IMR-90 (cell line): ENCODE measurements at regions not wholly inside any gene's neighbourhood (a gene's known extent, or its start where the extent isn't known, plus 50 kb on each side); places are given as distances from the start of the nearest gene placed in this dataset.

ENCODE experiments used
- ATAC-seq: fragments of 200-7000 bp; cut with Tn5 transposase; 2 replicates; pipeline ENCODE4 v1.9.1; 2020; ENCODE audit warnings: low read depth, mild to moderate bottlenecking, moderate library complexity
- BruUV-seq: library from RNA; stranded (reverse); fragments of 400-500 nt; replicated peaks from 2 replicates; lab custom pipeline; 2021; lab: Mats Ljungman, UMichigan
- CTCF ChIA-PET: fragments of 300-600 bp; formaldehyde crosslinking; extraction: SDS; loops from one replicate; lab custom pipeline; 2021; ENCODE audit warnings: antibody characterized with exemption; lab: Yijun Ruan, JAX
- POLR2A ChIA-PET: fragments of 300-600 bp; sonication (Branson Sonifier 250); formaldehyde crosslinking; loops from one replicate; lab custom pipeline; 2022; ENCODE audit warnings: antibody characterized with exemption; ENCODE audit not compliant: unreplicated experiment; lab: Charles Lee
- DNase-seq: peaks from one replicate; pipeline ENCODE4 v3.0.0; 2013
- H2AFZ ChIP-seq: replicated peaks from 2 replicates; pipeline ENCODE3; 2013; ENCODE audit warnings: low read length, mild to moderate bottlenecking; ENCODE audit not compliant: poor library complexity
- H2AK5ac ChIP-seq: 2 replicates; pipeline ENCODE4 v1.6.1; 2013; ENCODE audit warnings: low read depth, low read length, inconsistent platforms
- H2AK9ac ChIP-seq: replicated peaks from 2 replicates; pipeline ENCODE3; 2013; ENCODE audit warnings: mild to moderate bottlenecking, low read depth, low read length, moderate library complexity; ENCODE audit not compliant: poor library complexity
- H2BK120ac ChIP-seq: 2 replicates; pipeline ENCODE4 v1.6.1; 2013; ENCODE audit warnings: low read depth, low read length, inconsistent platforms
- H2BK15ac ChIP-seq: 3 replicates; pipeline ENCODE4 v1.6.1; 2013; ENCODE audit warnings: low read depth, low read length, inconsistent platforms
- H2BK20ac ChIP-seq: 2 replicates; pipeline ENCODE4 v1.6.1; 2013; ENCODE audit warnings: low read depth, mild to moderate bottlenecking, inconsistent platforms, low read length, moderate library complexity
- H2BK5ac ChIP-seq: 2 replicates; pipeline ENCODE4 v1.6.1; 2013; ENCODE audit warnings: mild to moderate bottlenecking, low read depth, low read length, inconsistent platforms; ENCODE audit not compliant: poor library complexity, severe bottlenecking
- H3K14ac ChIP-seq: replicated peaks from 2 replicates; pipeline ENCODE4 v1.6.1; 2013; ENCODE audit warnings: low read depth, low read length, inconsistent platforms
- H3K18ac ChIP-seq: 2 replicates; pipeline ENCODE4 v1.6.1; 2013; ENCODE audit warnings: low read depth, low read length, control low read depth
- H3K23ac ChIP-seq: 2 replicates; pipeline ENCODE4 v1.6.1; 2013; ENCODE audit warnings: low read depth, low read length, inconsistent platforms
- H3K27ac ChIP-seq: 2 replicates; pipeline ENCODE4 v1.5.1; 2013; ENCODE audit warnings: mild to moderate bottlenecking, control low read depth, low read length; ENCODE audit not compliant: insufficient read depth
- H3K27me3 ChIP-seq: 2 replicates; pipeline ENCODE4 v1.6.1; 2013; ENCODE audit warnings: low read length; ENCODE audit not compliant: control insufficient read depth, insufficient read depth
- H3K36me3 ChIP-seq: 2 replicates; pipeline ENCODE4 v1.6.1; 2013; ENCODE audit warnings: low read length, mixed read lengths; ENCODE audit not compliant: control insufficient read depth, insufficient read depth
- H3K4ac ChIP-seq: 2 replicates; pipeline ENCODE4 v1.6.1; 2013; ENCODE audit warnings: low read depth, low read length, inconsistent platforms
- H3K4me1 ChIP-seq: 2 replicates; pipeline ENCODE4 v1.6.1; 2013; ENCODE audit warnings: low read length, mixed read lengths; ENCODE audit not compliant: control insufficient read depth, insufficient read depth
- H3K4me2 ChIP-seq: 2 replicates; pipeline ENCODE4 v1.6.1; 2013; ENCODE audit warnings: low read depth, mild to moderate bottlenecking, control low read depth, low read length, moderate library complexity
- H3K4me3 ChIP-seq: 2 replicates; pipeline ENCODE4 v1.5.1; 2013; ENCODE audit warnings: low read depth, mild to moderate bottlenecking, control low read depth, low read length, moderate library complexity; ENCODE audit not compliant: insufficient read depth
- H3K56ac ChIP-seq: 2 replicates; pipeline ENCODE4 v1.6.1; 2013; ENCODE audit warnings: low read length, inconsistent platforms; ENCODE audit not compliant: insufficient read depth; ENCODE audit errors: extremely low read depth
- H3K79me1 ChIP-seq, 2 experiments: 2 replicates each; pipeline ENCODE4 v1.6.1; 2013; ENCODE audit warnings: low read length in 2 of 2, inconsistent platforms in 1 of 2, low read depth in 1 of 2
- H3K9ac ChIP-seq: 2 replicates; pipeline ENCODE4 v1.6.1; 2013; ENCODE audit warnings: low read depth, low read length, control low read depth
- H3K9me1 ChIP-seq: 2 replicates; pipeline ENCODE4 v1.6.1; 2013; ENCODE audit warnings: low read length, inconsistent platforms; ENCODE audit not compliant: insufficient read depth
- H3K9me3 ChIP-seq: 2 replicates; pipeline ENCODE4 v1.6.1; 2013; ENCODE audit warnings: low read length; ENCODE audit not compliant: control insufficient read depth, insufficient read depth
- H4K20me1 ChIP-seq: 2 replicates; pipeline ENCODE4 v1.6.1; 2013; ENCODE audit warnings: low read length, inconsistent platforms; ENCODE audit not compliant: insufficient read depth
- H4K5ac ChIP-seq: 2 replicates; pipeline ENCODE4 v1.6.1; 2013; ENCODE audit warnings: mild to moderate bottlenecking, low read depth, low read length, control low read depth
- H4K8ac ChIP-seq, 2 experiments: 2 replicates each; pipeline ENCODE4 v1.6.1; 2013; ENCODE audit warnings: low read depth in 2 of 2, low read length in 2 of 2, control low read depth in 1 of 2, inconsistent platforms in 1 of 2
- H4K91ac ChIP-seq: 2 replicates; pipeline ENCODE4 v1.6.1; 2013; ENCODE audit warnings: low read depth, low read length, inconsistent platforms; ENCODE audit not compliant: insufficient read depth
- BHLHE40 ChIP-seq: fragments of 150-350 bp; IDR thresholded peaks from 2 replicates; pipeline ENCODE4 v1.6.1; 2016; ENCODE audit warnings: mild to moderate bottlenecking, low read depth, low read length
- POLR2A ChIP-seq: IDR thresholded peaks from 2 replicates; pipeline ENCODE4 v1.6.1; 2012; ENCODE audit warnings: mild to moderate bottlenecking, low read depth, low read length
- RAD21 ChIP-seq: IDR thresholded peaks from 2 replicates; pipeline ENCODE4 v1.6.1; 2012; ENCODE audit warnings: low read length, improper control_type of control experiment
- WGBS, 2 experiments: methylation state at CpG; one replicate each; pipeline versions ENCODE4 v1.1.5 to v1.1.7; 2013; ENCODE audit warnings: missing lambda C conversion rate in 2 of 2; ENCODE audit not compliant: insufficient read length in 1 of 2; ENCODE audit errors: extremely low coverage in 2 of 2; 5-methylcytosine and 5-hydroxymethylcytosine counted together
- dilution Hi-C: fragments of 300-500 bp; cut with HindIII; formaldehyde crosslinking; loops from one replicate; pipeline ENCODE4 v1.14.3; 2018; ENCODE audit warnings: low sequenced_read_pairs; ENCODE audit not compliant: unreplicated experiment
- in situ Hi-C: fragments of 300-500 bp; cut with MboI; formaldehyde crosslinking; loops from 3 replicates; pipeline ENCODE4 v1.14.3; 2019; ENCODE audit warnings: low sequenced_read_pairs, inconsistent platforms, mixed read lengths
- intact Hi-C: fragments of 100-400 bp; cut with micrococcal nuclease; formaldehyde crosslinking; loops from 2 replicates; pipeline ENCODE4 v1.10.0; 2022

DNA sequence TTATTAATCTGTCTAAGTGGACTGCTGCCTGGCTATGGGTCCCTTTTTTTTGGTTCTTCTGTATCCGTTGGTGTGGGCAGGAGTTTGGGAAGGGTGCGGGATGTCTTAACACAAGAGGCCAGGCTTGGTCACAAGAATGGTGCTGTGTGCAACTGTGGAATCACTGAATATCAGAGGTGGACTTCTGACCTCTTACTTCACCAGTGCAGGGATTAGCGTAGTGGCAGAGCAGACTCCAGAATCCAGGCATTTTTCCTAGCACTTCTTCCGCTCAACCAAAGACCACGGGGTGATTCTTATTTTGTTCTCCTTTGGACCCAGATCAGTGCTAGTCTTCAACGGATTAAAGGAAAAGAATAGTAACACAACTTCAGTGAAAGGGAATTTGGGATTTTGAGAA lies 254.3 kb upstream of the TNP1 start:
- dilution Hi-C loops = no loop called here
- H3K4me2 ChIP-seq = no peak overlapping the region
- H3K9me1 ChIP-seq = no peaks in the 10 kb centered on the region
- no peak for DNase-seq
- ChIA-PET POLR2A (interaction anchor here (1.0 to 1.1 kb wide), 2 partner anchors 419 to 426 kb away, joined by 3 read pairs; partner anchors contain the start of gene IGFBP5), CTCF (no interaction called here)
- H4K8ac ChIP-seq = no peak overlapping the region
- H3K14ac ChIP-seq = no peak overlapping the region
- no peak overlapping the region for H2AK9ac ChIP-seq
- no peak overlapping the region for H3K4me3 ChIP-seq
- TF ChIP-seq POLR2A (no peak), BHLHE40 (no peak), RAD21 (no peak)
- in situ Hi-C loops = no loop called here
- H2BK20ac ChIP-seq = no peak overlapping the region
- H3K9me3 ChIP-seq = no peaks in the 10 kb centered on the region
- H3K27ac ChIP-seq = no peak overlapping the region
- no peak overlapping the region for H2AFZ ChIP-seq
- no peak overlapping the region for H2AK5ac ChIP-seq
- H3K36me3 ChIP-seq = no peaks in the 10 kb centered on the region
- H3K23ac ChIP-seq = no peak overlapping the region
- no peak overlapping the region for H4K91ac ChIP-seq
- H3K9ac ChIP-seq = no peak overlapping the region
- H3K18ac ChIP-seq = no peak overlapping the region
- no peak overlapping the region for H2BK5ac ChIP-seq
- H3K4ac ChIP-seq = no peak overlapping the region
- no peak for ATAC-seq
- intact Hi-C loops = no loop called here
- H3K79me1 ChIP-seq = no peaks in the 10 kb centered on the region
- H4K20me1 ChIP-seq = no peaks in the 10 kb centered on the region
- no peak overlapping the region for H3K56ac ChIP-seq
- no peak overlapping the region for H4K5ac ChIP-seq
- H3K4me1 ChIP-seq = no peaks in the 10 kb centered on the region; the same call in 1 of the 2 replicates
- H2BK15ac ChIP-seq = no peak overlapping the region
- 67% methylated on average over 1 of the region's 6 CpGs; no CpG with 5 or more reads in 1 of the 2 experiments for WGBS, 2 experiments
- BruUV-seq = no TSS peak
- H2BK120ac ChIP-seq = no peak overlapping the region
- H3K27me3 ChIP-seq = no peaks in the 10 kb centered on the region
